GM21737 (cell line): ENCODE measurements at regions not wholly inside any gene's neighbourhood (a gene's known extent, or its start where the extent isn't known, plus 50 kb on each side); places are given as distances from the start of the nearest gene placed in this dataset.
"Not testable (repeated sequence)": the region's sequence is repeated elsewhere in the genome, so short reads cannot be mapped to it uniquely, and the experiment has no call there.

Experiments used
- ATAC-seq: cut with Tn5 transposase; IDR thresholded peaks from one replicate; pipeline ENCODE4 v1.9.1; 2021; ENCODE audit warnings: mild to moderate bottlenecking, moderate library complexity; ENCODE audit not compliant: unreplicated experiment

DNA sequence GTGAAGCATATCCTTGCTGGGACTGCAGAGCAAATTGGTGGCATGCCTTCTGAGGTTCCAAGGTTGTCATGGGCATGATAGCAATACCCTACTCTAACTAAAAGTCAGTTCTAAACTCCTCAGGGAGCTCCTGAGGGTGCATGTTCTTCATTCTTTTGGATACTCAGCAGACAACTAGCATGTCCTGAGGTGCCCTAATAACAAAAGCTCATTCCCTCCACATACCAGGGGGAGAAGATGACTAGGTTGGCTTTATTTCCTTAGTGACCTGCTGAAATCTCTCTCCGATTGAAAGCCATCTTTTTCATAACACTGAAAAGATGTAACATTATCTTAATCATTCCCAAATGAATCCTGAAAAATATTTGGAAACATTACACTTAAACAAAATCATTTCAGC is 188.7 kb upstream of the IGF1 start:
- ATAC-seq = no peak

DNA sequence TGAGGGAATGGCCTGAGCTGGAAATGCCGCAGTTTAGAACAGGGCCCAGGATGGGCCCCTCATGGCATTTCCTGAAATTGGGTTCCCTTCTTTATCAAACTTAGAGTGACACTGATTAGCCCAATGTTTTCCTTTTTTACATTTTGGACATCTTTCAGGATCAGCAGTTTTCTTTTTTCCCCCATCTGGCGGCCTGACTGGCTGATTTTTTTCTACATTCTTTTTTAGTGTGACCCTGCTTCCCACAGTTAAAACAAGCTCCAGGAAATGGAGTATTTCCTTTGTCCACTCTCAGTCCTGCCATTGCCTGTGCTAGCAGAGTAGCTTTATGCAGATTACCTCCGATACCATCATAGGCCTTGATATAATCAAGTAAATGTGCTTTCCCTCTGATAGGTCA is 185.8 kb upstream of the IGF1 start:
- ATAC-seq = not testable (repeated sequence)

DNA sequence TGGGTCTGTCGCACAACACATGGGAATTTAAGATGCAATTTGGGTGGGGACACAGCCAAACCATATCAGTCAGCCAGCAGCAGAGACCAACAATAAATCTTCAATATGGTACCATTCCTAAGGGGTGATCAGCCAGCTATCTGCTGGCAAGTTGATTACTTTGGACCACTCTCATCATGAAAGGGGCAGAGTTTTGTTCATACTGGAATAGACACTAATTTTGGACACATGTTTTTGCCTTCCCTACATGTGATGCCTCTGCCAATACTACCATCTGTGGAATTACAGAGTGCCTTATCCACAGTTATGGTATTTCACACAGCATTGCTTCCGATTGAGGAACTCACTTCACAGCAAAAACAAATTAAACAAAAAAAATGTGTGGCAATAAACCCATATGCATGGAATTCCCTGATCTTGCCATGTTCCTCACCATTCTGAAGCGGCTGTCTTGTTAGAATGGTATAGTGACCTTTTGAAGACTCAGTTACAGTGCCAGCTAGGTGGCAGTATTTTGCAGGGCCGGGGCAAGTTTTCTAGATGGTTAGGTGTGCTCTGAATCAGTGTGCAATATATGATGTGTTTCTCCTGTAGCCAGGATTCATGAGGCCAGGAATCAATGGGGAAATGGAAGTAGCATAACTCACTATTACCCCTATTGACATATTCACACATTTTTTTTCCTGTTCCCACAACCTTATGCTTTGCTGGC is 179.0 kb upstream of the IGF1 start:
- no peak for ATAC-seq

DNA sequence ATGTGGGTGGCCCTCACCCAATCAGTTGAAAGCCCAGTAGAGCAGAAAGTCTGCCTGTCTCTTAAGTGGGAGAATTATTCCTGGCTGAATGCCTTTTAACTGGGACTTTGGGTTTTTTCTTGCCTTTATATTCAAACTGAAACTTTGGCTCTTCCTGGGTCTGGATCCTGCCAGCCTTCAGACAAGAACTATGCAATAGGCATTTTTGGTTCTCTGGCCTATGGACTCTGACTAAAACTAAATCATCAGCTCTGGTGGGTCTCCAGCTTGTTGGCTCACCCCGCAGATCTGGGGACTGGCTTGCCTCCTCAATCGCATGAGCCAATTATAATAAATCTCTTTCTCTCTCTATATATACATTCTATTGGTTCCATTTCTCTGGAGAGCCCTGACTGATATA is 173.0 kb upstream of the IGF1 start:
- no peak for ATAC-seq

DNA sequence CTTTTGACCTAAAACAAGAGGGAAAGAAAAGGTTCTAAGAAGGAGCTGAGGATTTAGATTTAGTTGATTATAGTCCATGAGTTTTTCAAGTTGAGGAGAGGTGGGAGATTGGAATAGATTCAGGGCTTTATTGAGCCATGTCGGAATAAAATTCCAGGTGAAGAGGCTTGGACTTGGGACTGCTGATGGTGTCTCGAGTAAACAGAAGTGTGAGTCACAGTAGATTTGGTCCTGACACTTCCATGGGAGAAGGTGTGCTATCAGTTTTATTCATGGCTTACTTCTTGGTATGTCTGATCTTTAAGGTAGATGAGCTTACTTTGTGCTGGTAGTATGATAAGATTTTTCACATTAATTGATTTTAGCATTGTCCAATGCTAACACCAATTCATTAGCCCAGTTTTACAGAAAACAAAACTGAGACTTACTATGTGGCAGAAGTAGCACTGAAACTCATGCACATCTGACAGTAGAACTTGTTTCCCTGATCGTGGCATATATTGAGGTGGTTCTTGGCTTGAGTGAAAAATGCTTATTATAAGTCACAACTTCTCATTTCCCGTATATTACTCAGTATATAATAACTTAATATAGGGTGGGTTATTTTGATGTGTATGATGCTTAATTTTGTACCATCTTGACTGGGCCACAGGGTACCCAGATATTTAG is 172.4 kb upstream of the IGF1 start:
- ATAC-seq = no peak

DNA sequence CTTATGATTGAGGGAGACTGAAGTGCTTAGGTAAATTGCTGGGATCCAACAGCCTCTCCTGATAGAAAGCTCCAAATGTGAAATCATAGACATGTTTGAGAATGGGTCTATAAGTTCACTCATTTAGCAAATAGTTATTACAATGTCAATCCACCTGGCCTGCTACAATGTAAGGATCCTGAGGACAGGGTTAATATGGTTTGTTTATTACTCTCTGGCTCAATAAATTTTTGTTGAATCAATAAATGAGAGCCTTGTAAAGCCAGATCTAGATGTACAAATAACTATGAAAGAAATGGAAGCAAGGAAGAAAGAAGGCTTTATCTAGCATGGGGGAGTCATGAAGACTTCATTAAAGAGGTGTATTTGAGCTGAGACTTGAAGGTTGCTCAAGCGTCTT is 165.6 kb upstream of the IGF1 start:
- no peak for ATAC-seq

DNA sequence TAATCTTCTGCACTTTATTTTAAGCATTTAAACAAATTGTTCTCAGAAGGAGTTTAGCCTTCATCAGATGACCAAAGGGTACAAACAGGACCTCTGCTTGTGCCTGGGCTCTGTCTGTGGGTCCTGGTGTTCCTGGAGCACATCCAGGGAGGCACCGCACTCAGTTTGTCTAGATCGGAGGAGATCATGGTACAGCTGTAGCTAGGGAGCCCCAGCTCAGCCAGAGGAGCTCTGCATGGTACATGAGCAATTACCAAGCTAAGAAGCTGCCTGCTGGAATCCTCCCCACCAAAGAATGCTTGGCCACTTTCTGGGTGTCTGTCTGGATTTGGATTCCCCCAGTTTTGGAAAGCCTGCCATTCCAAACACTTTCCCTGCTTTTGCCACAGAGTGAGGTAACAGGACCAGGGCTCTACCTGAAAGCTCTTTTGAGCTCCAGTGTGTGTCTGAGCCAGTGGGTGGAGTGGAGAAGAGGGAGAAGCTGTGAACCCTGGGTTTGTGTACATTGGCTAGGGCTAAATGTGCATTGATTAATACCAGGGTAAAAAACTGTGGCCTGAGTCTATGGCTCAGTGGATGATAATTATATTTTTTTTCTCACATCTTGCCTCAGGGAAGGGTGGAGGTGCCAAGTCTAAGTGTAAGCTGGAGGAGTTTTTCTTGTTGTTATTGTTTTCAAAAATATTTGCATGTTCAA is 163.7 kb upstream of the IGF1 start:
- ATAC-seq = no peak

DNA sequence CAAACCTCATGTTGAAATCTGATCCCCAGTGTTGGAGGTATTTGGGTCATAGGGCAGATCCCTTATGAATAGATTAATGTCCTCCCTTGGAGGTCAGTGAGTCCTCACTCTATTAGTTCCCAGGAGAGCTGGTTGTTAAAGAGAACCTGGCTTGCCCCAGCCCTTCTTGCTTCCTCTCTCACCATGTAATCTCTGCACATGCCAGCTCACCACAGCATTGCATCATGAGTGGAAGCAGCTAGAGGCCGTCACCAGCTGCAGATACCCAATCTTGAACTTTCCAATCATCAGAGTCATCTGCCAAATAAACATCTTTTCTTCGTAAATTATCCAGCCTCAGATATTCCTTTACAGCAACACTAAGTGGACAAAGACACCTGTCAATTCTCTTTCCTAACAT is 161.8 kb upstream of the IGF1 start:
- ATAC-seq = no peak

DNA sequence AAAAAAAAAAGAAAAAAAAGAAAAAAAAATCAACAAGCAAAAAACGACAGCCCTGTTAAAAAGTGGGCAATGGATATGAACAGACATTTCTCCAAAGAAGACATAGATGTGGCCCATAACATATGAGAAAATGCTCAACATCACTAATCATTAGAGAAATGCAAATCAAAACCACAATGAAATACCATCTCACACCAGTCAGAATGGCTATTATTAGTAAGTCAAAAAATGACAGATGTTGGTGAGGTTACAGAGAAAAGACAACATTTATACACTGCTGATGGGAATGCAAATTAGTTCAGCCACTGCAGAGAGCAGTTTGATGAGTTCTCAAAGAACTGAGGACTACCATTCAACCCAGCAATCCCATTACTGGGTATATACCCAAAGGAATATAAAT is 160.3 kb upstream of the IGF1 start:
- ATAC-seq = not testable (repeated sequence)

DNA sequence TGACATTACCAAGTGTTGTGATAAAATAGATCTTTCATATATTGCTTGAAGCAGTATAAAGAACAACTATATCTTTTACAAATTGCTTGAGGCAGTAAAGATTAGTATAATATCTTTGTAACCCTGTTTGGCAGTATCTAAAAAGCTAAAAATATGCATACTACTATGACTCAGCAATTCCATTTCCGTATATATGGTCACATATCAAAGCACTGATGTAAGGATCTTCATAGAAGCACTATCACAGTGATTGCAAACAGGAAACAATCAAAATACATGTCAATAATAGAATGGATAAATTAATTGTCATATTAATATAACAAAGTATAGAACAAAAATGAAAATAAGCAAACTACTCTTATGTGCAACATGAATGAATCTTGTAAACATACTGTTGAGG is 158.4 kb upstream of the IGF1 start:
- ATAC-seq = no peak

DNA sequence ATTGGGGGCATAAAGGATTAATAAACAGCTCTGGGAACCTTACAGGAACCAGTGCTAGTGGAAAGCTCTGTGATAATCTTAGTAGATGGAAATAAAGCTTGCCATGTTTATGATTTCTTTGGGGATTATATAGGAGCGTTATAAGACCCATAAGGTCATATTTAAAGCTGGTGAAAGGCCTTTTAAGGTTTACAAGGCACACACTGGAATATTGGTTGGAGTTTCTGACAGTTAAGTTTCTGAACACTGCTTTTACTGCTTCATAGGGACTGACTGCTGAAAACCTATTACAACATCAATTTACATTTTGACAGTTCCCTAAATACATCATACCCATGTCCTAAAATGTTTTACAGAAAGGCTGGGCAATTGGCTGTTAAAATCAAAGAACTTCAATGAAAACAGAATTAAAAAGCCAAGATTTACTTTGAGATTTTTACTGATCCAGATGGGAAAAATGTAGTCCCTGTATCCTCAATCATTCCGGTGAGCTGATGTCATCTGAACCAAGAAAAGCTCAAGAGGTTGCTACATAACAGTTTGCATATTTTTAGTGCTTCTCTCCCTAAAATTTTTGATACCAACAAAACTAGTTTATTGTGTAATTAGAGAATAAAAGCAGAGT is 153.7 kb upstream of the IGF1 start:
- no peak for ATAC-seq

DNA sequence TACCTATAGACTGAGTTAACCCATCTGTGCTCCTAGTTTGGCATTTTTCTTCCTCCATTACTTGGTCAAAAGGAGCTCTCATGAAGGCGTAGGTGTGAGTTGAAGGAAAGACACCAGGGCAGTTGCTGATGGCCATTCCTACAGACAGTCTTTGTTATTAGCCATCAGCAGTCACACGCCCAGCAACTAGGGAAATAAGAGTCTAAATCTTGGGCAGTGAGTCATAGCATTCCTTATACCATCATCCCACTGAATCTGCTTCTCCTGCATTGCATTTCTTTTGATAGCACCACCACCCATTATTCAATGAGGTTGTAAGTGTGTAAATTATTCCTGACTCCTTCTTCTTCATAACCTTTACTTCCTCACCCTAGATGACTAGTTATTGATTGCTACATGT is 150.9 kb upstream of the IGF1 start:
- ATAC-seq = no peak

DNA sequence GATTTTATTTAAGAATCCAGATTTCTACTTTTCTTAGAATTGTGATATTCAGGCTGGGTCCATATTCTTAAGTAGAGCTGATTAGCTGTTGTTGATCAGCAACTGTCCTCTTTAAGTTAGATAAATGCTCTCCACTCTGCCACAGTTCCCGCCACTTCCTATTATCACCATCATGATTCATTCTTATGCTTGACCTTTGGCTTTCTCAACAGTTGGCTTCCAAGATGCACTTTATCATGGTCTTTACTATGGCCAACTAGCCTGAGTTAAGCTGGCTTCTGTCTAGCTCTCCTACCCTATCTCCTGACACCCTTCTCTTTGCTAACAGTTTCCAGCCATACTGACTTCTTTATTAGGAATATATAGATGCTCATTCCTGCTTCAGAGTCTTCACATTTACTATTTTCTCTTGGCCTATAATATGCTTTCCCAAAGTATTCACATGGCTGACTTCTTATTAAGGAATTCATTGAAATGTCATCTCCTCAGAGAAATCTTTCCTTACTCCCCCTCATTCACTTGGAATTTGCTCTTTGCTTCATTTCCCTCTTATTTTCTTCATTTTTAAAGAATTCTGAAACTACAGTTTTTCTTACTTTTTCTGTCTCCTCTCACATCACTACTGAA is 149.0 kb upstream of the IGF1 start:
- ATAC-seq = no peak

DNA sequence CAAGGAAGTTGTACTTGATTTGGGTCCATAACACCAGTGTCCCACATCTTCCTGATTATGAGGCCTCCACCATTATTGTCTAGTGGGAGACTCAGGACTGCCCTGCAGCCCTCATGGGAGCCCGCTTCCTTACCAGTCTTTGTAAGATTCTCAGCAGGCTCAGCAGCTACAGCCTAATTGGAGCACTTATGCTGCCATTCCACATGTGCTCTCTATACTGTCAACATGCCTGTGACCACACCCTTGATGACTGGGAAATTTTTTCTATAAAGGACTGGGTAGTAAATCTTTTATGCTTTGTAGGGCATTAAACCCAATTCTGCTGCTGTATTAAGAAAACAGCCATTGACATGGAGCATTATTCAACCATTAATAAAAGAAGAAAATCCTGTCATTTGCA is 145.5 kb upstream of the IGF1 start:
- ATAC-seq = no peak

DNA sequence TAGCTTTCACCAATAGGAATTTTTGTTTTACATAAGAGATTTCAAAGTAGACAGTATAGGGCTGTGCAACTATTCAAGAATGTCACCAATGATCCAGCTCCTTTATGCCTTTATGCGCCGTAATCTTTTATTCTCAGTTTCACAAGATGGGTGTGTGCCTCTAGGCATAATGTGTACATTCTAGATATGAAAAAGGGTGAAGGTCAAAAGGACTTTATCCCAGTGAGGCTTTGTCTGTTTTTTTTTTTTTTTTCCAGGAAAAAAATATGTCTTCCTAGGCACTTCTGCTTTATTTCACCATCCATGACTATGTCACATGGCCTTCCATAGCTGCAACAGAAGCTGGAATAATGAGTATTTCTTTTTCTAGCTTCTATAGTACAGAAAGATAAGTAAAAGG is 142.3 kb upstream of the IGF1 start:
- no peak for ATAC-seq

DNA sequence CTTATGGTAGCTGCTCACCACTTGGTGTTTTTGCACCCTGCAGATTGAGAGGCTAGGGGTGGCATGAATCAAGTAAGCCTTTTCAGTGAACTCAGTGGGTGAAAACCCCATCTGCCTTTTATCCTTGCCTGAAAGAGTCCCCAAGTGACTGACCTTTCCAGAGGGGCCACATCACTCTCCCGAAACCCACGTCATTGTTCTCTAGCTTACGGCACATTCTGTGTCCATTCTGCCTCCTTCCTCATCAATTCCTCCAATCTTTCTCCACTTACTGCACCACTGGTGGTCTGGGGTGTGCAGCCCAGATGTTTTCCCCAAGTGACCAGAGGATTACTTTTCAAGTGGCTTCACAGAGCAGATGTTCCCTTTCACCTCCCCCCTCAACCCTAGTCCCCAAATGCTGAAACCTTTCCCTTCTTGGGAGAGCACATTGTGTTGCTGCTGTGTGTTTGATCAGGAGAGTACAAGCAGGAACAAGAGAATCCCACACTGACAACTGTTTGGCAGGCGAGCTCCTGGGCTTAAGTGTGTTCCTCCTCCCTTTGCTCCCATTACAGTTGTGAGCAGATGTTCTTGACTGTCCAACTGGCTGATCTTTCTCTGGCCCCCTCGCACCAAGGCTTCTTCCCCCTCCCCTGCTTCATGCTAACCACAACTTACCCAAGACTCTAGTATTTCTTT is 138.0 kb upstream of the IGF1 start:
- no peak for ATAC-seq

DNA sequence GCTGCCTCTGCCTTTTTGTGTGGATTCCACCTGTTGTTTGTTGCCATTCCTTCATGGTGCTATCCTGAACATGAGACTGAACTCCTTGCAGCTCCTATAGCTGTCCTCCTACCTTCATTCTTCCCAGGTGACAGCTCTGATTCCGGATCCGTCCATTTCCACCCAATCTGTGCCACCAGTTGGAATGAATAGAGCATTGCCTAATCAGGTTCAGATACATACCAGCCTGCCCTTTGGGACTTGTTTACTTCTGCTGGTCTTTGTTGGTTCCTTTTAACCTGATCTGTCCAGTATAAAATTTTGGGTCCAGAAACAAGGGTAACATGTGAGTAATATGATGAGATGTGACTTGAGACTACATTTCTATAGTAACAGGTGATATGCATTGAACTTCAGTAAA is 136.3 kb upstream of the IGF1 start:
- no peak for ATAC-seq

DNA sequence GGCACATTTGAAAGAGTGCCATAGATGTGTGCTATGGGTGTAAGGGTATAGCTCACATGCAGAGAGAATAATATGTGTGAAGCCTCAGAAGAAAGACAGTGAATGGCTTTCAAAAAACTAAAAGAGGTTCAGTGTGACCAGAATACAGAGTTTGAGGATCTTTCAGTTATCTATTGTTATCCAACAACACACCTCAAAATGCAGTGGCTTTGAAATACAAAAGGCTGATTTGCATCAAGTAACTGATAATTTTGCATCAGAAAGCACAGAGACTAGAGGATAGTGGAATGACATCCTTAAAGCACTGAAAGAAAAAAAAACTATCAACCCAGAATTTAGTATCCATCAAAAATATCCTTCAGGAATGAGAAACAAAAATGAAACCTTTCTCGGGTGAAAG is 131.6 kb upstream of the IGF1 start:
- no peak for ATAC-seq

DNA sequence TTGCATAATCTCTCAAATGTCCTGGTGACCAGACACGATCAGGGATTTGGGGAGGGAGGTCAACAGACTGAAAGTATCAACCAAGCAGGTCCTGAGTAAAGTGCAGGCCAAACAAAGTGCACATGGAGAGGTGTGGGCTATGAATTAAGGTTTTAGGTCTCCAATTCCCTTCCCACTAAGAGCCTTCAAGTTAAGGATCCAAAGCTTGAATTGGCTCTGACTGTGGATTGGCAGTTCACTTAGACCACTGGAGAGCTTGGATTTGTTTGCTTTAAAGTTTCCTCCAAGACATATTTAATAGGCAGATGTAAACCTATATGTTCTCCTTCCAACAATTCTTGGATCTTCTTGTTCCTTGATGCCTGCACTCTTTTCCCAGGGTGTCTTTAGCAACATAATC is 129.6 kb upstream of the IGF1 start:
- ATAC-seq = no peak

DNA sequence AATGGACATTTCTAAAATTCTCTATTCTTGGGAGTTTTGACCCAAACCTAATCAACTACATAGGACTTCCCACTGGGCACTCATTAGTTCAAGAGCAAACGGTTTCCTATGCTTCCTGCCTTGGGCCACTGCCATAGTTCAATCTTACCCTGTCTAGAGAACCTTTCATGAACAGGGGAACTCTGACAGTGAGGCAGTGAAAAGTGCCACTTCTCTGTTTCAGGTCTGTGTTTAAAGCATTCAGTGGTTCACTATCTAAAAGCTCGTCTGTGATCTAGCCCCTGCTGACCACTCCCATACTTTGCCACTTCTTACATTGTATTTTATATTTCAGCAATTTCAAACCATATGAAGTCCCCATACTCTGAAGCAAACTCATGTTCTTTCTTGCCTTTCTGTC is 122.7 kb upstream of the IGF1 start:
- ATAC-seq = no peak

DNA sequence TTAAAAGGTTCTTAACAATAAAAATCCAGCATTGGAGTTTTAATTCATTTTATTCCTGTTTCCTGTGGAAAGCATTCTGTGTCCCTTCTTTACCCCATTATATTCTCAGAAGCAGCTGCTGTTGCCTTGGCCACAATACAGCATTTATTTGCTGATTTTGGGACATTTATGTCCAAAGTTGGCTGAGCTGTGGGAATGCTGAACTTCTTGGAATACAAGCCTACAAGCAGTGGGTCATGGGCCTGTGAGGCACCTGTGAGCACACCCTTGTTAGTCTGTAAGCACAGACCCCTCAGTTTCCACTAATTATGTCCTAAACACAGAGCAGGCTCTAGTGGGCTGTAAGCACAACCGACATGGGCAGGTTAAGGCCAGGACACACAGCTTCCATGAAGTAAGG is 122.2 kb upstream of the IGF1 start:
- ATAC-seq = no peak
